Lung microvascular endothelial cell (primary cell): ENCODE measurements at regions not wholly inside any gene's neighbourhood (a gene's known extent, or its start where the extent isn't known, plus 50 kb on each side); places are given as distances from the start of the nearest gene placed in this dataset.

Source experiments
- DNase-seq, 2 donors: peaks; one replicate each; pipeline versions ENCODE4 v3.0.0 to v3.0.0-alpha.2; 2010; ENCODE audit warnings: low read depth in 2 of 2

DNA sequence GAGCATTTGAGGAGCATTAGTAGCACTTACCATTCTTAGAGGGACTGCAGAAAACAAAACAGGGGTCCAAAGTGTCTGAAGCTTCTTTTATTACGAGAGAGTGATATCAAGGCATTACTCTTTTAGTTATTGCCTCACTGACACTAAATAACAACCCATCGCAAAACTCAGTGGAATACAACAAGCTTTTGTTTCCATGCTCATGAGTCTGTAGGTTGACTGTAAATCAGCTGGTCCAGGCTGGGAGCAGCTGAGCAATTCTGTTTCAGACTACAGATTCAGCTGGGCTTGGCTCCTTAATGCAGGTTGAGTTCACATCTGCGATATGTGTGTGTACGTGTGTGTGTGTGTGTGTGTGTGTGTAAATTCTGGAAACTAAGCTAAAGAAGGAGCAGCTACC is 501.8 kb upstream of the PKDCC start:
- DNase-seq, result no peak

- DNase-seq, result no peak
These were observed 479.2 kb upstream of the PKDCC start for GRCh38 chr2:41568648-41569047.

DNA sequence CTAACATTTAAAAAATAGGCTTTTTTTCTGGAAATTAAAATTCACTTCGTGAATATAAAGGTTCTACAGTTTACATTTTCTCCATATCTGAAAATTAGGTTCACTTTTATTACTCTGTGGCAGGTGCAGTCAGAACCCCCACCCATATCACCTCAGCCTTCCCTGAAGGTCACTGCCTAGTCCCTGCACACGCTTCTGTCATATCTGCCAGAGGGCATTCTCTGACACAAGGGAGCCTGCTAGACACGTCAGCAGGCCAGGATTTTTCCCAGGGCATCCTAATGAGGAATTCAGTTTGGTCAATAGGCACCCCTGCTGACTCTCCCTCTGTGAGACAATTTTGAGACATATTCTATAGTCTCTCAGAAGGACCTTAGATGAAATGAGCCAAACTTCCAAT is 475.7 kb upstream of the PKDCC start:
- no peak for DNase-seq

DNA sequence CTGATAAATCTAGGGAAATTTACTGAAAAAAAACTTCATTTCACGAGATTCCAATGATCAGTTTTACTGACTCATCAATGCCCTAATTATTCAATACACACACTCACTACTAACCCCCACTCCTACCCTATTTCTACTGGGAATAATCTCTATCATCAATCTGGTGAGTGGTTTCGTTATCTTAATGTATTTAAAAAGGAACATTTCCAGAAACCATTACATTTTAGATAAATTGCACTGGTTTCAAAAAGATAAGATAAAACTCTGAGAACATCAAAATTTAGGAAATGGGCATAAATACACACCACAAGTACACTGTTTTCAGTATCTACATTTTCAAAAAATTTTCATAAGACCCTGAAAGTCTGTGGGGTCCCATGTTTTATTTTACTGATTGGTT is 471.4 kb upstream of the PKDCC start:
- DNase-seq, result no peak

DNA sequence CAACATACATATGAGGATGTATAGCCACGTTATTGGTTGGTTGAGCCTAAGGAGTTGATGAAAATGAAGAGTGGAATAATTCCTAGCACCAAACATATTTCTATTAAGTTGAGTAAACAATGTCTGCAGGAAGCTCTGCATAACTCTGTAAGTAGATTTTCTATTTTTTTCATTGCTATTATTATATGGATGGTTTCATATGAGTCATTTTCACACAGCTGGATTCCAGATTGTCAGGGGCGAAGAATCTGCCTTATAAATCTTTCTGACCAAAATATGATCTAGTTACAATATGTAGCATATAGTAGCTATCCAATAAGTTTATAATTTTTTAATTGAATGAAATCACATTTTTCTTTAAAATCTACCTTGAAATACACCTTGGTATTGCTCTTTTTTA is 468.0 kb upstream of the PKDCC start:
- no peak for DNase-seq

DNA sequence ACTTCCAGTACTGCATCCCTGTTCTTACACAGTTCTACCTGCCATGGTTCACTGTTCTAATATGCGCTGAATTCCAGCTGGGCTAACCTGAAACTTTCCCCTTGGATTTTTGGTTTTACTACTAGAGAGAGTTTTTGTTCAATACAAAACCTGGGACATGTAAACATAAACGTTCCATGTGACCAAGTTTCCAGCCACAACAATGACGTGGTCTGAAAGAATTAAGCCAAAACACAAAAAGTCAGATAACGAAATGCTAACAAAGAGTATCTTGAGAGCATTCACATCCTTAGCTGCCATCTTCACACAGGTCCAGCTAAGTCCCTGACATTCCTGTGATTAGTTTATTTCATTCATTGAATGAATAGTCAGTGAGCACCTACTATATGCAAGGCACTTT is 467.0 kb upstream of the PKDCC start:
- DNase-seq, result no peak

DNA sequence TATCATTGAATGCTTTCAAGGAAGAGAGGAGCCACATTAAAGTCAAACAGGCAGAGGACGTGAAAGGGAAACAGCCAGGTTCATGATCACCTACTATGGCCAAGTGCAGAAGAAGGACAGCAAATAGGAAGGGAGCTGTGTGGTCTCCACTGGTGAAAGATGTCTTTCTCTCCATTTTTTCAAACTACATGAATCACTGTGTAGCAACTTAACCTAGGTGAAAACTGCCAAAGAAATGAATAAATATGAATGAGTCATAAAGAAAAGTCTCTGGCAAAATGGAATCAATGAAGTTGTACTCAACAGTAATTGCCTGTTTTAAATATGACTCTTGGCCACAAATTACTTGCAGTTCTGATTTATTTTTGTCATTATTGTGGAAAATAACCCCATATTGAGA is 452.6 kb upstream of the PKDCC start:
- no peak for DNase-seq

- DNase-seq, result no peak
These were observed 450.1 kb upstream of the PKDCC start for GRCh38 chr2:41597680-41598079.

DNA sequence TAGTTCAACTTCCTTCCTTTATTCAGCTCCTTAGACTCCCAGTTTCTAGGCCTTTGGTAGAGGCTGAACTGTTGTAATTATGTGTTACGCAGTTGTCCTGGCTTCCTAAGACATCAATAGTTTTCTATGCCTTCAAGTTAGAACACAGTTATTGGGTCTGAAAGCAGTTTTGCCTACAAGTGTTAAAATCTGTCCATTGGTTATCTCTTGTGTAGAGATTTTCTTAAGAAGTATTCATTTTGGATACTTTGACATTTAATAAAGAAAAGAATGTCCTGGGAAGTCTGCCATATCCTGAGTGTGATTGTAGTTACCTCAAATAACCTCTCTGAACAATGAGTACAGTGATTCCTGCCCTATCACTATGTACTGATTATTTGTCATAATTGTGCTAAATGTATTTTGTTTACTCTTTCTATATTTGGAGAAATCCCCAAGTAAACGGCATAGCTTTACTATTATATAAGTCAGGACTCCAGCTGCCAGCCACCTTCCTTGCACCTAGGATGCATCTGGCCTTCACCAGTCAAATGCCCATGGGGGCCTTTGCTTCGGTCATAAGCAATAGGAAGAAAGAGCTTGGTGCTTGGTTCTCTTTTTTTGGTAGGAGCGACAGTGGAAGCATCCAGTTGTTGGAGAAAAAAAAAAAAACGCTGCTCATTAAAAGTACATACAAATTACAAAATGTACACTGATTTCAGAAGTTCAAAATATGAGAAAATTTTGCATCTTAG is 449.5 kb upstream of the PKDCC start:
- DNase-seq, result no peak

DNA sequence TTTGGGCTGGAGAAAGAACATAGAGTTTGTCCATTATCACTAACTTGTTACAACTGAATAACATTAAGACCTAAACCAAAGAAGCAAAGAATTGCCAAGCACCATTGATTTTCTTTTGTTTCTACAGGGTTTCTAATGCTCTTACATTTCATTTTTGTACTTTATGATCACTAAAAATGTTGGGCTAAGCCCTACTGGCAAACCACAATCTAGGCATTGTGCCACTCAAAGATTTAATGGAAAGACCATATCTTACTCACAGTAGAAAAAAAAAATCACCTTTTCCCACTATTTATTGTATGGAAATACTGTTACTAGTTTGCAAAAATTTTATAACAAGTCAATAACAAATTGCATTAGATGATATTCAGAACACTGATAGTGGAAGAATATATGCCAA is 447.4 kb upstream of the PKDCC start:
- no peak for DNase-seq

DNA sequence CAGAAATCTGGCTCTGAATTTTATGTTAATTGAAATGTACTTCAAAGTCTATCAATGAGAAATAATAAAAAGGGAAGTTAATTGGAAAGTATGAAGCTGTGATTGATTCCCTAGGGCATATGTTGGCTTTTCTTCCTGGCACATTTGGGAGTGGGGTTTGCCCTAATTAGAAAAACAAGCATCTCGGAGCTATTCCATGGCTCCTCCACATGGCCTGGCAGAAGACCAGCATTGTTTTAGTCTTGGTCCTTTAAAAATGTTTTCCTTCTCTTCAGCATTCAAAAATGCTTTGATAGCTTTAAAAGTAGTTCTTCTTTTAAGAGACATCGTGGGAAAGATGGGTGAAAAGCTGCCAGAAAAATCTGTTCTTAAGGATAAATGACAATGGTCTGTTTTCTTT is 445.5 kb upstream of the PKDCC start:
- no peak for DNase-seq

DNA sequence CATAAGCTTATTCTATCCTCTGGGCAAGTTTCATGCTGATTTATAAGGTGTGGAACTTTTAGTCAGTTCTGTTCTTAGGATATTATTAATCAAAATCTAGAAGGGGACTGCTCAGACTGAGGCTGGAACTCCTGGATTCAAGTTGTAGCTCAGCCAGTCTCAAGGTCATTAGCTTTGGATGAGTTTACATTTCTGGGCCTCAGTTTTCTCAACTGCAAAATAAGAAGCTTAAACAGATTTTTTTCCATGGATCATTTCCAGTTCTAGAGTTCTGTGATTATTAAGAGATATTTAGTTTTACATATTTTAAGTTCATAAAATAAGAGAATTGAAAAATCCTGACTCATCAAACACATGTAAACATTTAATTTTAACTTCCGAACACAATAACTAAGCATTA is 442.5 kb upstream of the PKDCC start:
- DNase-seq, result no peak

DNA sequence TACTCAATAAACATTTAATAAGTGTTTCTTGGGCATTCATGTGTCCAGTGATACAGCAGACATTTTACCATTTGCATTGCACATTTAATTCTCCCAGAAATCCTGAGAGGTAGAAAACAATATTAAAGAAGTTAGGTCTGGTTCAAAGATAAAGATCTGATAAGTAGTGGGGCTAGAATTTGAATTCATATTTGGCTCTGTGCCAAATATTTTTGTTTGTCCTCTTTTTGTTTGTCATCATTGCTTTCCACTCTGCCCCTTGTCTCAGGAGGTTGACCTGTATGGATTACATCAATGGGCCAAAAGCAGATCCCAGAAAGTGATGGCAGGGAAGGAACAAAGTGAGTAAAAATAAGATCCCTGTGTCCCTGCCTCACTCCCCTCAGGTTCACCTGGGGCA is 441.9 kb upstream of the PKDCC start:
- DNase-seq, result no peak

DNA sequence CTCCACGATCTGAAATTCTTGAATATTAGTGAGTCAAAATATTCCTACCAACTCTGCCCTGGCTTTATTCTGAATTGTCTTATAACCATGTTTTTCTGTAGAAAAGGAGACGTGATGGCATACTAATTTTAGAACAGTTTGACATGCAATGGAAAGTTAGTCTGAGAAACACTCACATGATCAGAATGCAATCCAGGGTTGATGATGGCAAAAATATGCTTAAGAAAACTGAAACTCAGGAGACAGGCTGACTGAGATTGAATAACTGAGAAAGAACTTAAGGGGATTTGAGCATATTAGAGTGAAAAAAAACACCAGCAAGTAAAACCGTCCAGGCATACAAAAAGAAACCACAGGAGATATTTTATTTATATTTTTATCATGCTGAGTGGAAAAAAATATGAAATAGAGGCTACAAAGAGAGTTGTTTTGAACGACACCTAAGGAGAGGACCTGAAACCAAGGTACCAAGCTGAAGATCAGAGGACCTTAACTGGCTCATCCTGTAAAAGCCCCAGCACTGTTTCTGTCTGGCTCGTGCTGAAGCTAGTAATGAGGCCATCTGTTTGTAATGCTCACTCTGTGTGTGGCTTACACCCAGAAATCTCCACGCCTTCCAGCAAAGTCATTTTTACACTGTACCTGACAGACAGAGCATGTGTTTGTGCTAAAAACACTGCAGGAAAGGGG is 437.2 kb upstream of the PKDCC start:
- DNase-seq, result no peak

GRCh38 chr2:41618754-41619153 is 429.1 kb upstream of the PKDCC start:
- DNase-seq, result no peak

- no peak for DNase-seq
These were observed 426.7 kb upstream of the PKDCC start for GRCh38 chr2:41621095-41621494.

DNA sequence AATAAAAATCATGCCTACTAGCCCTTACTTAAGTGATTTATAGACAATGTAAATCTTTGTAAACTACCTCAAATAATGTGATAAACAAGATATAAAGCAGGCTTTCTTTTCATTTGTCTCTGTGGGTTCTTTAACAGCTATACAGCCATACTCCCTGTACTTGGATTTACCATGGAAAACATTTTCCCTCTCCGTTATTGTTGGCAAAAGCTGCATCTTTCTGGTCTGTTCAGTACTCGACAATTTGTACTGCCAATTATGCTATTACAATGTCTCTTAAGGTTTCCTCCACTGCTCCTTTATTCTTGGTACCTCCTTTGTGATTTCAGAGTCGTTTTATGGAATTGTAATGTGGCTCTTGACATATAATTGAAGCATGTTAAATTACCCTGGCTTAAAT is 426.3 kb upstream of the PKDCC start:
- no peak for DNase-seq

GRCh38 chr2:41622301-41622700 is 425.5 kb upstream of the PKDCC start:
- DNase-seq, result no peak

- no peak for DNase-seq
These were observed 420.9 kb upstream of the PKDCC start for GRCh38 chr2:41626936-41627335.

- DNase-seq, result no peak
These were observed 413.1 kb upstream of the PKDCC start for GRCh38 chr2:41634686-41635085.

DNA sequence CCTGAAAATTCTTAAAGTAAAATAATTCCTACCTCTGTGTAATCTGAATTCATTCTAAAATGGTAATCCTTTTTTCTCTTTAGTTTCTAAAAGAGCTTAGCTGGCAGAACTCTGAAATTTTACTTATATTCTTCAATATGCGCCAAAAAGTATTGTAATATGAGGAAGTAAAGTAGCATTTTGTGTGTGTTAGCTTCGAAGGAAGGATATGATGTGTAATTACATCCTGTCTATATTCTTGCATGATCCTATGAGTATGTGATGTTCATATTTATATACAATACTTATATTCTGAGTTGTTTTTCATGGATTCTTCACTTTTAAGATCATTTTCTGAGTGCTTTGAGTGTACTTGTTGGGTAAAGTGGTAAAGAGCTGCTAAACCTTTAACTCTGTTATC is 402.9 kb upstream of the PKDCC start:
- no peak for DNase-seq

GRCh38 chr2:41647468-41648050 is 400.3 kb upstream of the PKDCC start:
- DNase-seq, result no peak

- DNase-seq, result no peak
These were observed 390.6 kb upstream of the PKDCC start for GRCh38 chr2:41657226-41657625.
